Muscle layer of colon (tissue), 2 donors: ENCODE measurements at regions not wholly inside any gene's neighbourhood (a gene's known extent, or its start where the extent isn't known, plus 50 kb on each side); places are given as distances from the start of the nearest gene placed in this dataset.

Source experiments
- H3K27ac ChIP-seq: one replicate; pipeline ENCODE4 v1.7.0; 2013; ENCODE audit warnings: low read depth, mild to moderate bottlenecking, low read length, moderate library complexity
- H3K27me3 ChIP-seq, 2 donors: one replicate each; pipeline ENCODE4 v1.7.0; 2013; ENCODE audit warnings: low read length in 2 of 2, mild to moderate bottlenecking in 2 of 2; ENCODE audit not compliant: insufficient read depth in 2 of 2, control insufficient read depth in 1 of 2
- H3K36me3 ChIP-seq: one replicate; pipeline ENCODE4 v1.7.0; 2013; ENCODE audit warnings: mild to moderate bottlenecking, low read length; ENCODE audit not compliant: insufficient read depth
- H3K4me1 ChIP-seq: one replicate; pipeline ENCODE4 v1.7.0; 2013; ENCODE audit warnings: mild to moderate bottlenecking, low read length; ENCODE audit not compliant: insufficient read depth
- H3K4me3 ChIP-seq, 2 donors: one replicate each; pipeline ENCODE4 v1.7.0; 2013; ENCODE audit warnings: low read length in 2 of 2, low read depth in 1 of 2, mild to moderate bottlenecking in 1 of 2, moderate library complexity in 1 of 2
- H3K9ac ChIP-seq: one replicate; pipeline ENCODE4 v1.7.0; 2013; ENCODE audit warnings: low read length
- H3K9me3 ChIP-seq: one replicate; pipeline ENCODE4 v1.7.0; 2013; ENCODE audit warnings: mild to moderate bottlenecking, low read length
- donor health status: abdominal sarcoma.
- donor health status: Adenocarcinoma of cecum.

- Histone ChIP-seq H3K4me1 (no peaks in the 10 kb centered on the region), H3K27me3 (peaks cover 0 to 7% of the 10 kb centered on the region in 2 donors), H3K4me3 (no peak overlapping the region), H3K9ac (no peak overlapping the region), H3K27ac (no peak overlapping the region), H3K36me3 (no peaks in the 10 kb centered on the region), H3K9me3 (no peaks in the 10 kb centered on the region)
Observed at GRCh38 chr10:6781133-6781770, 201.2 kb upstream of the PRKCQ start.

- Histone ChIP-seq H3K4me1 (no peaks in the 10 kb centered on the region), H3K9ac (no peak overlapping the region), H3K27me3 (peaks cover 0 to 7% of the 10 kb centered on the region in 2 donors), H3K36me3 (no peaks in the 10 kb centered on the region), H3K9me3 (no peaks in the 10 kb centered on the region), H3K27ac (no peak overlapping the region), H3K4me3 (no peak overlapping the region)
Observed at GRCh38 chr10:6780008-6780677, 200.1 kb upstream of the PRKCQ start.

- Histone ChIP-seq H3K27me3 (peaks cover 0 to 7% of the 10 kb centered on the region in 2 donors), H3K27ac (no peak overlapping the region), H3K36me3 (no peaks in the 10 kb centered on the region), H3K4me1 (no peaks in the 10 kb centered on the region), H3K9ac (no peak overlapping the region), H3K4me3 (no peak overlapping the region), H3K9me3 (no peaks in the 10 kb centered on the region)
Observed at GRCh38 chr10:6778992-6779701, 199.1 kb upstream of the PRKCQ start.

- Histone ChIP-seq H3K27ac (no peak overlapping the region), H3K9me3 (no peaks in the 10 kb centered on the region), H3K36me3 (no peaks in the 10 kb centered on the region), H3K4me1 (no peaks in the 10 kb centered on the region), H3K4me3 (no peak overlapping the region), H3K27me3 (peaks cover 0 to 7% of the 10 kb centered on the region in 2 donors), H3K9ac (no peak overlapping the region)
Observed at GRCh38 chr10:6776170-6776569, 196.1 kb upstream of the PRKCQ start.

- H3K4me1 ChIP-seq, result no peaks in the 10 kb centered on the region
- H3K9ac ChIP-seq, result no peak overlapping the region
- no peaks in the 10 kb centered on the region for H3K9me3 ChIP-seq
- H3K27me3 ChIP-seq, result peaks cover 0 to 7% of the 10 kb centered on the region in 2 donors
- no peak overlapping the region for H3K4me3 ChIP-seq
- H3K27ac ChIP-seq, result no peak overlapping the region
- H3K36me3 ChIP-seq, result no peaks in the 10 kb centered on the region
Observed at GRCh38 chr10:6774406-6774805, 194.3 kb upstream of the PRKCQ start.

- H3K27ac ChIP-seq, result no peak overlapping the region
- H3K9me3 ChIP-seq, result no peaks in the 10 kb centered on the region
- H3K27me3 ChIP-seq, result no peaks in the 10 kb centered on the region
- no peaks in the 10 kb centered on the region for H3K4me1 ChIP-seq
- no peak overlapping the region for H3K4me3 ChIP-seq
- no peaks in the 10 kb centered on the region for H3K36me3 ChIP-seq
- no peak overlapping the region for H3K9ac ChIP-seq
Observed at GRCh38 chr10:6771331-6771730, 191.3 kb upstream of the PRKCQ start.

GRCh38 chr10:6770846-6771245 is 190.8 kb upstream of the PRKCQ start:
- Histone ChIP-seq H3K4me3 (no peak overlapping the region), H3K27me3 (no peaks in the 10 kb centered on the region), H3K4me1 (no peaks in the 10 kb centered on the region), H3K36me3 (no peaks in the 10 kb centered on the region), H3K27ac (no peak overlapping the region), H3K9ac (no peak overlapping the region), H3K9me3 (no peaks in the 10 kb centered on the region)

GRCh38 chr10:6769704-6770417 is 189.8 kb upstream of the PRKCQ start:
- Histone ChIP-seq H3K4me3 (no peak overlapping the region), H3K9ac (no peak overlapping the region), H3K27me3 (no peaks in the 10 kb centered on the region), H3K27ac (no peak overlapping the region), H3K9me3 (no peaks in the 10 kb centered on the region), H3K4me1 (no peaks in the 10 kb centered on the region), H3K36me3 (no peaks in the 10 kb centered on the region)

GRCh38 chr10:6766131-6766801 is 186.2 kb upstream of the PRKCQ start:
- H3K9me3 ChIP-seq, result peaks cover 4% of the 10 kb centered on the region
- no peak overlapping the region for H3K4me3 ChIP-seq
- H3K36me3 ChIP-seq, result no peaks in the 10 kb centered on the region
- H3K27me3 ChIP-seq, result no peaks in the 10 kb centered on the region
- no peaks in the 10 kb centered on the region for H3K4me1 ChIP-seq
- no peak overlapping the region for H3K9ac ChIP-seq
- no peak overlapping the region for H3K27ac ChIP-seq

GRCh38 chr10:6763423-6763822 is 183.3 kb upstream of the PRKCQ start:
- Histone ChIP-seq H3K4me1 (no peaks in the 10 kb centered on the region), H3K27me3 (no peaks in the 10 kb centered on the region), H3K9me3 (peaks cover 9% of the 10 kb centered on the region), H3K36me3 (no peaks in the 10 kb centered on the region), H3K27ac (no peak overlapping the region), H3K4me3 (no peak overlapping the region), H3K9ac (no peak overlapping the region)

GRCh38 chr10:6763001-6763400 is 182.9 kb upstream of the PRKCQ start:
- H3K9ac ChIP-seq, result no peak overlapping the region
- H3K36me3 ChIP-seq, result no peaks in the 10 kb centered on the region
- no peaks in the 10 kb centered on the region for H3K27me3 ChIP-seq
- no peaks in the 10 kb centered on the region for H3K4me1 ChIP-seq
- no peak overlapping the region for H3K27ac ChIP-seq
- peaks cover 9% of the 10 kb centered on the region for H3K9me3 ChIP-seq
- no peak overlapping the region for H3K4me3 ChIP-seq
